SU-DHL-6 (cell line): ENCODE measurements at regions not wholly inside any gene's neighbourhood (a gene's known extent, or its start where the extent isn't known, plus 50 kb on each side); places are given as distances from the start of the nearest gene placed in this dataset.

Source experiments
- H2AFZ ChIP-seq: fragments of 200-600 bp; sonication (generic); 2 replicates; pipeline ENCODE4 v1.6.1; 2014; ENCODE audit warnings: low read depth, mild to moderate bottlenecking, moderate library complexity, mixed read lengths, antibody characterized with exemption, low read length; ENCODE audit not compliant: severe bottlenecking
- H3F3A ChIP-seq: fragments of 200-600 bp; shearing (Covaris generic); 2 replicates; pipeline ENCODE4 v1.6.0; 2016; ENCODE audit warnings: antibody characterized with exemption, mild to moderate bottlenecking; ENCODE audit not compliant: insufficient read depth
- H3K27ac ChIP-seq: fragments of 200-600 bp; sonication (generic); 2 replicates; pipeline ENCODE4 v1.5.1; 2016; ENCODE audit warnings: low read depth, mild to moderate bottlenecking, low read length, moderate library complexity, mixed read lengths
- H3K27me3 ChIP-seq: fragments of 200-600 bp; sonication (generic), shearing (Covaris generic); 2 replicates; pipeline ENCODE4 v1.6.0; 2014; ENCODE audit warnings: mild to moderate bottlenecking, low read length
- H3K36me3 ChIP-seq: fragments of 200-600 bp; sonication (generic); 2 replicates; pipeline ENCODE4 v1.6.1; 2014; ENCODE audit warnings: mild to moderate bottlenecking, low read length, mixed read lengths
- H3K4me2 ChIP-seq: fragments of 300-600, 200-600 bp; shearing (Covaris generic), sonication (generic); 2 replicates; pipeline ENCODE4 v1.6.0; 2014; ENCODE audit warnings: low read length, low read depth, mild to moderate bottlenecking; ENCODE audit not compliant: poor library complexity, severe bottlenecking
- H3K4me3 ChIP-seq: fragments of 200-600 bp; sonication (generic); 2 replicates; pipeline ENCODE4 v1.5.1; 2014; ENCODE audit warnings: antibody characterized with exemption, low read length, mild to moderate bottlenecking, mixed read lengths; ENCODE audit not compliant: insufficient read depth, poor library complexity, severe bottlenecking
- H3K79me2 ChIP-seq: fragments of 200-600 bp; sonication (generic); 2 replicates; pipeline ENCODE4 v1.6.1; 2014; ENCODE audit warnings: mild to moderate bottlenecking, low read length, moderate library complexity; ENCODE audit not compliant: insufficient read depth
- H3K9ac ChIP-seq: fragments of 200-600 bp; sonication (generic); 2 replicates; pipeline ENCODE4 v1.7.0; 2014; ENCODE audit warnings: mild to moderate bottlenecking, low read length
- H3K9me2 ChIP-seq: fragments of 200-600 bp; sonication (generic); replicated peaks from 2 replicates; pipeline ENCODE4 v1.6.1; 2014; ENCODE audit warnings: low read length; ENCODE audit not compliant: insufficient read depth
- H3K9me3 ChIP-seq: fragments of 200-600 bp; sonication (generic); 2 replicates; pipeline ENCODE4 v1.6.1; 2014; ENCODE audit warnings: low read length, mixed read lengths; ENCODE audit not compliant: insufficient read depth
- H4K20me1 ChIP-seq: fragments of 200-600 bp; sonication (generic); 2 replicates; pipeline ENCODE4 v1.6.1; 2014; ENCODE audit warnings: low read depth, mild to moderate bottlenecking, antibody characterized with exemption, low read length, moderate library complexity, mixed read lengths
- EZH2phosphoT487 ChIP-seq: fragments of 200-600 bp; sonication (generic), shearing (Covaris generic); conservative IDR thresholded peaks from 2 replicates; pipeline ENCODE4 v1.6.1; 2018; ENCODE audit warnings: mild to moderate bottlenecking, antibody characterized with exemption, low read length, moderate library complexity, mixed read lengths
- TF ChIP-seq, protein P1 (sequence below): fragments of 200-600 bp; sonication (generic); IDR thresholded peaks from one replicate; pipeline ENCODE4 v1.5.1; 2017; ENCODE audit warnings: antibody characterized with exemption, mild to moderate bottlenecking, low read length, moderate library complexity; ENCODE audit not compliant: insufficient read depth, poor library complexity, severe bottlenecking

DNA sequence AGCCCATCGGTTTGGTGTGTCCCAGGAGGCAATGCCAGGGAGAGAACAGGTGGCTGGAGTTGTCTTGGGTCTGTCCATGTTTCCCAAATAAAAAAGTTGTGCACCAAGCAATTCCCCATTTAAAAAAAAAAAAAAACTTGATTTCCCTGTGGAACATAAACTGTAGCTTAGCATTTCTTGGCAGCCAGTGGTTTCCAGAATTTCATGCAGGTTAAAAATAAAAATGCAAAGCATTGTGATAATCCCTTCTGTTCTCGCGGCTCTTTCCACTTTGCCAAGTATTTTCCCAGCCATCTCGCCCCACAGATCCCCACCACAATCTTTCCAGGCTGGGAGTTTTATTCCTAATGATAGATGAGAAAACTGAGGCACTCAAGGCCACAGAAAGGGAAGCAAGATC, 51.4 kb upstream of the MSX1 start:
- Histone ChIP-seq H3K9ac (no peak overlapping the region), H3K27ac (no peak overlapping the region), H3K9me3 (no peaks in the 10 kb centered on the region), H4K20me1 (no peaks in the 10 kb centered on the region), H3F3A (no peaks in the 10 kb centered on the region), H3K4me3 (no peak overlapping the region), H3K79me2 (no peaks in the 10 kb centered on the region), H2AFZ (no peak overlapping the region), H3K27me3 (no peaks in the 10 kb centered on the region), H3K36me3 (no peaks in the 10 kb centered on the region), H3K4me2 (no peak overlapping the region), H3K9me2 (no peaks in the 10 kb centered on the region)
- no peak for TF ChIP-seq EZH2phosphoT487
- TF ChIP-seq, protein P1, sequence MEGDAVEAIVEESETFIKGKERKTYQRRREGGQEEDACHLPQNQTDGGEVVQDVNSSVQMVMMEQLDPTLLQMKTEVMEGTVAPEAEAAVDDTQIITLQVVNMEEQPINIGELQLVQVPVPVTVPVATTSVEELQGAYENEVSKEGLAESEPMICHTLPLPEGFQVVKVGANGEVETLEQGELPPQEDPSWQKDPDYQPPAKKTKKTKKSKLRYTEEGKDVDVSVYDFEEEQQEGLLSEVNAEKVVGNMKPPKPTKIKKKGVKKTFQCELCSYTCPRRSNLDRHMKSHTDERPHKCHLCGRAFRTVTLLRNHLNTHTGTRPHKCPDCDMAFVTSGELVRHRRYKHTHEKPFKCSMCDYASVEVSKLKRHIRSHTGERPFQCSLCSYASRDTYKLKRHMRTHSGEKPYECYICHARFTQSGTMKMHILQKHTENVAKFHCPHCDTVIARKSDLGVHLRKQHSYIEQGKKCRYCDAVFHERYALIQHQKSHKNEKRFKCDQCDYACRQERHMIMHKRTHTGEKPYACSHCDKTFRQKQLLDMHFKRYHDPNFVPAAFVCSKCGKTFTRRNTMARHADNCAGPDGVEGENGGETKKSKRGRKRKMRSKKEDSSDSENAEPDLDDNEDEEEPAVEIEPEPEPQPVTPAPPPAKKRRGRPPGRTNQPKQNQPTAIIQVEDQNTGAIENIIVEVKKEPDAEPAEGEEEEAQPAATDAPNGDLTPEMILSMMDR, result no peak

DNA sequence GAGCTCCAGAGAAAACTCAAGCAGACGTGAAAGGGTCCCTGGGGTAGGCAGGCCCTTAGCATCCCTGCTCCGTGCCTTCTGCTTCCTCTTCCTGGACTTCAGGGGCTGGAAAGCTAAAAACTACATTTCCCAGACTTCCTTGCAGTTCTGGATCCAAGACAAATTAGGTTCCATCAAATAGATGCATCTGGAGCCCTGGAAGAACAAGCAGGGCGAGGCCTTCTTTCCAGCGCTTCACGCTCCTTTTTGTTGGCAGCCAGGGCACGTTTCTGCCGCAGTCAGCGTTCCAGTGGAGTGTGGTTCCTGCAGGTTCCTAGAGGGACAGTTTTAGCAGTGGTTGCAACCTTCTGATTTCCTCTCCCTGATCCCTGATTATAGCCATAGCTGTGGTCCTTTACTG, 53.6 kb upstream of the MSX1 start:
- Histone ChIP-seq H3K27me3 (no peaks in the 10 kb centered on the region), H3K9ac (no peak overlapping the region), H3K36me3 (no peaks in the 10 kb centered on the region), H3K9me3 (no peaks in the 10 kb centered on the region), H2AFZ (no peak overlapping the region), H3K4me3 (no peak overlapping the region), H3F3A (no peaks in the 10 kb centered on the region), H3K27ac (no peak overlapping the region), H4K20me1 (no peaks in the 10 kb centered on the region), H3K4me2 (no peak overlapping the region), H3K9me2 (no peaks in the 10 kb centered on the region), H3K79me2 (no peaks in the 10 kb centered on the region)
- no peak for TF ChIP-seq EZH2phosphoT487

DNA sequence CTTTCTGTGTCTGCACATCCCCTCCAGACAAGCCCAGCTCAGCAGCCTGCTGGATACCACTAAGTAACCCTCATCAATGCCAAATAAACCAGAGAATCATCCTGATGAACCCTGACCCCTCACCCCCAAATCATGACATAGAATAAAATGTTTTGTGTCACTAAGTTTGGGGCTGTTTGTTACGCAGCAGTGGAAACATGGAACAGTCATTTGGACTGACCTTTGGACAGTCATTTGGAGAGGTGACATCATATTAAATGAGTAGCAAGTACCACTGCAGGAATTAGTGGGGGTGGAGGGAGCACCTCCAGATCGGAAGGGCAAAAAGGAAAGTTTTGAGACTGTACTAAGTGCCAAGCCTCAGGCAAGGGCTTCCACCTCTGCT, 55.6 kb upstream of the MSX1 start:
- Histone ChIP-seq H3K79me2 (no peaks in the 10 kb centered on the region), H4K20me1 (peaks cover 4% of the 10 kb centered on the region; the same call in 1 of the 2 replicates), H3K4me3 (no peak overlapping the region), H3K9me3 (no peaks in the 10 kb centered on the region), H3K36me3 (no peaks in the 10 kb centered on the region), H3F3A (no peaks in the 10 kb centered on the region), H3K27ac (no peak overlapping the region), H3K27me3 (no peaks in the 10 kb centered on the region), H3K9me2 (no peaks in the 10 kb centered on the region), H3K4me2 (no peak overlapping the region), H3K9ac (no peak overlapping the region), H2AFZ (no peak overlapping the region)
- no peak for TF ChIP-seq EZH2phosphoT487
- TF ChIP-seq, protein P1, result no peak

DNA sequence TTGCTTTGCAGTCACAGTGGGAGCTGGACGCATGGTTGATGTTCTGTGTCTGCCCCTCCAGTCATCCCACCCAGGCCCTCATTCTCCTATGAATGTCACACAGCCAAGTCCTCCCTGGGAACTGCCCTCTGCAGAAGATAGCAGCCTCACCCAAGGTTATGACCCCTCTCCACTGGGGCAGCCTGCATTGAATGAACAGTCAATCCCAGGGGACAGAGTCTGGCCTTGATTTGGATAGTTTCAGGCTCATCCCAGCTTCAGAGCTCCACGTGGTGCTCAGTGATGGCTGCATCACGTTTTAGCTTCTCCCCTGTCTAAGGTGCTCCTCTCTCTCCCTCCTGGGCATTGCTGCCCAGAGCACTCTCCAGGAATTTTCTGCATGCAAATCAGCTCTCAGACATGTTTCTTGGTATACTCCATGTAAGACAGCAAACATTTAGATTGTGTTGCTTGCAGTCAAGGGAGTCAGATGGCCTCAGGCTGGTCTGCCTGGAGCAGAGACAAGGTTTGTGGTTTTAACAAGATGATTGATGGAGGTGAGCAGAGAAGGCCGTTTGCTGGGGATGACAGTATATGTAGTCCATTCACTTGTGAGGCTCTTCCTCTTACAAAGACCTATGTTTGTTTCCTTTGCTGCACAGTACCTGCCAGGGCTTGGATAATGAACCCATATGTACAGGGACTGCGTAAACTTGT, 56.1 kb upstream of the MSX1 start:
- Histone ChIP-seq H3K9me3 (no peaks in the 10 kb centered on the region), H3F3A (no peaks in the 10 kb centered on the region), H3K36me3 (no peaks in the 10 kb centered on the region), H3K27me3 (no peaks in the 10 kb centered on the region), H3K79me2 (no peaks in the 10 kb centered on the region), H4K20me1 (peaks cover 4% of the 10 kb centered on the region; the same call in 1 of the 2 replicates), H3K4me2 (no peak overlapping the region), H3K4me3 (no peak overlapping the region), H3K9ac (no peak overlapping the region), H3K9me2 (no peaks in the 10 kb centered on the region), H2AFZ (no peak overlapping the region), H3K27ac (no peak overlapping the region)
- TF ChIP-seq, protein P1, result no peak
- no peak for TF ChIP-seq EZH2phosphoT487
